ENCODE measurements at regions not wholly inside any gene's neighbourhood (a gene's known extent, or its start where the extent isn't known, plus 50 kb on each side); places are given as distances from the start of the nearest gene placed in this dataset.

DNA sequence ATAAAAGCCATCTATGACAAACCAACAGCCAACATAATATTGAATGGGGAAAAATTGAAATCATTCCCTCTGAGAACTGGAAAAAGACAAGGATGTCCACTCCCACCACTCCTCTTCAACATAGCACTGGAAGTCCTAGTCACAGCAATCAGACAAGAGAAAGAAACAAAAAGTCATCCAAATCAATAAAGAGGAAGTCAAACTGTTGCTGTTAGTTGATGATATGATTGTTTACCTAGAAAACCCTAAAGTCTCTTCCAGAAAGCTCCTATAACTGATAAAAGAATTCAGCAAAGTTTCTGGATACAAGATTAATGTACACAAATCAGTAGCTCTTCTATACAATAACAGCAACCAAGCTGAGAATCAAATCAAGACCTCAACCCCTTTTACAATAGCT is 285.1 kb upstream of the PHF14 start:
- H3K4me2 ChIP-seq (ENCODE audit: low read length) = no peak overlapping the region
- H3F3A ChIP-seq (ENCODE audit: insufficient read depth, low read length, poor library complexity, severe bottlenecking) = no peaks in the 10 kb centered on the region
- H3K36me3 ChIP-seq (ENCODE audit: insufficient read depth, low read length) = no peaks in the 10 kb centered on the region
- no peaks in the 10 kb centered on the region for H3K79me2 ChIP-seq (replicated peaks; ENCODE audit: insufficient read depth, low read length)
- no peak overlapping the region for H3K27ac ChIP-seq (ENCODE audit: low read length)
- TF ChIP-seq, protein P1, sequence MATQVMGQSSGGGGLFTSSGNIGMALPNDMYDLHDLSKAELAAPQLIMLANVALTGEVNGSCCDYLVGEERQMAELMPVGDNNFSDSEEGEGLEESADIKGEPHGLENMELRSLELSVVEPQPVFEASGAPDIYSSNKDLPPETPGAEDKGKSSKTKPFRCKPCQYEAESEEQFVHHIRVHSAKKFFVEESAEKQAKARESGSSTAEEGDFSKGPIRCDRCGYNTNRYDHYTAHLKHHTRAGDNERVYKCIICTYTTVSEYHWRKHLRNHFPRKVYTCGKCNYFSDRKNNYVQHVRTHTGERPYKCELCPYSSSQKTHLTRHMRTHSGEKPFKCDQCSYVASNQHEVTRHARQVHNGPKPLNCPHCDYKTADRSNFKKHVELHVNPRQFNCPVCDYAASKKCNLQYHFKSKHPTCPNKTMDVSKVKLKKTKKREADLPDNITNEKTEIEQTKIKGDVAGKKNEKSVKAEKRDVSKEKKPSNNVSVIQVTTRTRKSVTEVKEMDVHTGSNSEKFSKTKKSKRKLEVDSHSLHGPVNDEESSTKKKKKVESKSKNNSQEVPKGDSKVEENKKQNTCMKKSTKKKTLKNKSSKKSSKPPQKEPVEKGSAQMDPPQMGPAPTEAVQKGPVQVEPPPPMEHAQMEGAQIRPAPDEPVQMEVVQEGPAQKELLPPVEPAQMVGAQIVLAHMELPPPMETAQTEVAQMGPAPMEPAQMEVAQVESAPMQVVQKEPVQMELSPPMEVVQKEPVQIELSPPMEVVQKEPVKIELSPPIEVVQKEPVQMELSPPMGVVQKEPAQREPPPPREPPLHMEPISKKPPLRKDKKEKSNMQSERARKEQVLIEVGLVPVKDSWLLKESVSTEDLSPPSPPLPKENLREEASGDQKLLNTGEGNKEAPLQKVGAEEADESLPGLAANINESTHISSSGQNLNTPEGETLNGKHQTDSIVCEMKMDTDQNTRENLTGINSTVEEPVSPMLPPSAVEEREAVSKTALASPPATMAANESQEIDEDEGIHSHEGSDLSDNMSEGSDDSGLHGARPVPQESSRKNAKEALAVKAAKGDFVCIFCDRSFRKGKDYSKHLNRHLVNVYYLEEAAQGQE (IDR thresholded peaks at IDR 0.05; ENCODE audit: borderline replicate concordance) = no peak
- TF ChIP-seq EP300 (conservative IDR thresholded peaks at IDR 0.05; ENCODE audit: poor library complexity, severe bottlenecking) (no peak), POLR2AphosphoS5 (IDR thresholded peaks at IDR 0.05) (no peak), MXI1 (conservative IDR thresholded peaks at IDR 0.05; ENCODE audit: poor library complexity, severe bottlenecking) (no peak), TAF1 (IDR thresholded peaks at IDR 0.05; ENCODE audit: low read depth) (no peak), RAD21 (conservative IDR thresholded peaks at IDR 0.05) (no peak), SMC3 (conservative IDR thresholded peaks at IDR 0.05; ENCODE audit: poor library complexity) (no peak), EZH2 (IDR thresholded peaks at IDR 0.05; ENCODE audit: borderline replicate concordance, insufficient read depth, low read length, poor library complexity, severe bottlenecking) (no peak)
- TF ChIP-seq, protein P2, sequence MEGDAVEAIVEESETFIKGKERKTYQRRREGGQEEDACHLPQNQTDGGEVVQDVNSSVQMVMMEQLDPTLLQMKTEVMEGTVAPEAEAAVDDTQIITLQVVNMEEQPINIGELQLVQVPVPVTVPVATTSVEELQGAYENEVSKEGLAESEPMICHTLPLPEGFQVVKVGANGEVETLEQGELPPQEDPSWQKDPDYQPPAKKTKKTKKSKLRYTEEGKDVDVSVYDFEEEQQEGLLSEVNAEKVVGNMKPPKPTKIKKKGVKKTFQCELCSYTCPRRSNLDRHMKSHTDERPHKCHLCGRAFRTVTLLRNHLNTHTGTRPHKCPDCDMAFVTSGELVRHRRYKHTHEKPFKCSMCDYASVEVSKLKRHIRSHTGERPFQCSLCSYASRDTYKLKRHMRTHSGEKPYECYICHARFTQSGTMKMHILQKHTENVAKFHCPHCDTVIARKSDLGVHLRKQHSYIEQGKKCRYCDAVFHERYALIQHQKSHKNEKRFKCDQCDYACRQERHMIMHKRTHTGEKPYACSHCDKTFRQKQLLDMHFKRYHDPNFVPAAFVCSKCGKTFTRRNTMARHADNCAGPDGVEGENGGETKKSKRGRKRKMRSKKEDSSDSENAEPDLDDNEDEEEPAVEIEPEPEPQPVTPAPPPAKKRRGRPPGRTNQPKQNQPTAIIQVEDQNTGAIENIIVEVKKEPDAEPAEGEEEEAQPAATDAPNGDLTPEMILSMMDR (IDR thresholded peaks at IDR 0.05; ENCODE audit: poor library complexity, severe bottlenecking) = no peak
- no peak overlapping the region for H3K4me3 ChIP-seq (ENCODE audit: low read length)
- no peak overlapping the region for H2AFZ ChIP-seq (ENCODE audit: low read depth, low read length)
- H3K9me2 ChIP-seq (ENCODE audit: insufficient read depth, low read length) = no peaks in the 10 kb centered on the region
- no peaks in the 10 kb centered on the region for H4K20me1 ChIP-seq (ENCODE audit: insufficient read depth)
- no peaks in the 10 kb centered on the region for H3K9me3 ChIP-seq (ENCODE audit: low read length)
- no peak overlapping the region for H3K9ac ChIP-seq (ENCODE audit: low read length)
- H3K27me3 ChIP-seq (ENCODE audit: insufficient read depth, low read depth, low read length) = no peaks in the 10 kb centered on the region

DNA sequence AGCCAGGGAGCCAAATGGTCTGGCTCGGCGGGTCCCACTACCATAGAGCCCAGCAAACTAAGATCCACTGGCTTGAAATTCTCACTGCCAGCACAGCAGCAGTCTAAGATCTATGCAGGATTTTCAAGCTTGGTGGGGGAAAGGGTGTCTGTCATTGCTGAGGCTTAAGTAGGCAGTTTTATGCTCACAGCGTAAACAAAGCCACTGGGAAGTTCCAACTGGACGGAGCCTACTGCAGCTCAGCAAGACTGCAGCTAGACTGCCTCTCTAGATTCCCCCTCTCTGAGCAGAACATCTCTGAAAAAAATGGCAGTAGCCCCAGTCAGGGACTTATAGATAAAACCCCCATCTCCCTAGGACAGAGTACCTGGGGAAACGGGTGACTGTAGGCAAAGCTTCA is 277.6 kb upstream of the PHF14 start:
- H3K9me2 ChIP-seq (ENCODE audit: insufficient read depth, low read length) = no peaks in the 10 kb centered on the region
- no peaks in the 10 kb centered on the region for H3K9me3 ChIP-seq (ENCODE audit: low read length)
- TF ChIP-seq MXI1 (conservative IDR thresholded peaks at IDR 0.05; ENCODE audit: poor library complexity, severe bottlenecking) = no peak
- TF ChIP-seq, protein P1 (IDR thresholded peaks at IDR 0.05; ENCODE audit: borderline replicate concordance) = no peak
- TF ChIP-seq, protein P2 (IDR thresholded peaks at IDR 0.05; ENCODE audit: poor library complexity, severe bottlenecking) = no peak
- TF ChIP-seq POLR2AphosphoS5 (IDR thresholded peaks at IDR 0.05) = no peak
- no peak for TF ChIP-seq RAD21 (conservative IDR thresholded peaks at IDR 0.05)
- TF ChIP-seq EP300 (conservative IDR thresholded peaks at IDR 0.05; ENCODE audit: poor library complexity, severe bottlenecking) = no peak
- no peak for TF ChIP-seq EZH2 (IDR thresholded peaks at IDR 0.05; ENCODE audit: borderline replicate concordance, insufficient read depth, low read length, poor library complexity, severe bottlenecking)
- no peak for TF ChIP-seq SMC3 (conservative IDR thresholded peaks at IDR 0.05; ENCODE audit: poor library complexity)
- no peaks in the 10 kb centered on the region for H3K27me3 ChIP-seq (ENCODE audit: insufficient read depth, low read depth, low read length)
- H3K79me2 ChIP-seq (replicated peaks; ENCODE audit: insufficient read depth, low read length) = no peaks in the 10 kb centered on the region
- no peaks in the 10 kb centered on the region for H3K36me3 ChIP-seq (ENCODE audit: insufficient read depth, low read length)
- H3K9ac ChIP-seq (ENCODE audit: low read length) = no peak overlapping the region
- no peak overlapping the region for H2AFZ ChIP-seq (ENCODE audit: low read depth, low read length)
- no peaks in the 10 kb centered on the region for H4K20me1 ChIP-seq (ENCODE audit: insufficient read depth)
- H3K4me2 ChIP-seq (ENCODE audit: low read length) = no peak overlapping the region
- H3K4me3 ChIP-seq (ENCODE audit: low read length) = no peak overlapping the region
- no peaks in the 10 kb centered on the region for H3F3A ChIP-seq (ENCODE audit: insufficient read depth, low read length, poor library complexity, severe bottlenecking)
- H3K27ac ChIP-seq (ENCODE audit: low read length) = no peak overlapping the region

All from neural cell (in vitro differentiated cells).